GM12891 (cell line): ENCODE measurements at regions not wholly inside any gene's neighbourhood (a gene's known extent, or its start where the extent isn't known, plus 50 kb on each side); places are given as distances from the start of the nearest gene placed in this dataset.

Source experiments
- POLR2A ChIP-seq: IDR thresholded peaks from 2 replicates; pipeline ENCODE4 v1.6.1; 2011; ENCODE audit warnings: low read depth, low read length, control low read depth
- POLR2AphosphoS5 ChIP-seq: IDR thresholded peaks from 2 replicates; pipeline ENCODE4 v1.6.1; 2011; ENCODE audit warnings: low read depth, low read length, control low read depth
- POU2F2 ChIP-seq: IDR thresholded peaks from 2 replicates; pipeline ENCODE4 v1.6.1; 2011; ENCODE audit warnings: low read depth, mild to moderate bottlenecking, control low read depth, low read length, moderate library complexity
- SPI1 ChIP-seq: IDR thresholded peaks from 2 replicates; pipeline ENCODE4 v1.6.1; 2011; ENCODE audit warnings: low read depth, low read length, control low read depth
- TAF1 ChIP-seq: IDR thresholded peaks from 2 replicates; pipeline ENCODE4 v1.6.1; 2011; ENCODE audit warnings: low read depth, low read length, control low read depth

GRCh38 chr2:82355622-82356021 is 2051.1 kb upstream of the LRRTM1 start:
- TF ChIP-seq POLR2A (no peak), TAF1 (no peak), POU2F2 (no peak), SPI1 (no peak), POLR2AphosphoS5 (no peak)
